MM.1S (cell line): ENCODE measurements at regions not wholly inside any gene's neighbourhood (a gene's known extent, or its start where the extent isn't known, plus 50 kb on each side); places are given as distances from the start of the nearest gene placed in this dataset.

Source experiments
- CTCF ChIP-seq: fragments of 300-600 bp; sonication (generic); IDR thresholded peaks from 2 replicates; pipeline ENCODE4 v1.5.1; 2016; ENCODE audit warnings: antibody characterized with exemption, low read length, mixed read lengths
- EZH2 ChIP-seq: fragments of 300-600 bp; sonication (generic); optimal IDR thresholded peaks from 2 replicates; pipeline ENCODE3; 2017; ENCODE audit warnings: low read depth, mild to moderate bottlenecking, antibody characterized with exemption, low read length, mixed read lengths
- EZH2phosphoT487 ChIP-seq: fragments of 300-600 bp; sonication (generic); IDR thresholded peaks from 2 replicates; pipeline ENCODE4 v1.6.1; 2018; ENCODE audit warnings: antibody characterized with exemption, low read length

DNA sequence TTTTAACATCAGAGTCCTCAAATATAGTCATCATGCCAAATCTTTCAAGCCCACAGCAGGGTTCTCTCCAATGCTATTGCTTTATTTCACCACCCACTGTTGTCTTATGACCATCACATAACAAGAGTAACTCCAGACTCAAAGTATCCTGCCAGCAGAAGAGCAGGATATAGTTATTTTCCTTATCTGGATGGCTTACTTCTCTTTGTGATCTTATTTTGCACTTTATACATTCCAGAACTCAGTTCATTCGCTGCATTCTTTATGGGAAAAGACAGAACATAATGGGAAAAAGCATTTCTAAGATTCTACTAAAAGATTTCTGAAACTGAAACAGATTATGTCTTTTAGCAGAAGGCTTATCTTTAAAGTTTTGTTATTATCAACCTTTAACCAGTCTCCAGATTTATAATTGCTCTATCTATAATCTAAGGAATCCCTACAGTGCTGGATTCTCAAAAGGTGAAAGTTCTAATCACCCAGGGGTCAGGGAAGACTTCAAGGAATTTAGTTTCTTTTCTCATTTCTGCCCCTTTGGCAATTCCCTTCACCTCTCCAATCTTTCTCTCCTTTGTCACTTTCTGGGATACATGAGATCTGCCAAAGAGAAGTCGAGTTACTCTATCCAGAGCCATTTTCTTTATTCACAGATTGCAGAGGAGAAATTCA is 190.4 kb downstream of the TPBG start:
- TF ChIP-seq CTCF (no peak), EZH2 (no peak), EZH2phosphoT487 (no peak)
